ENCODE measurements at regions not wholly inside any gene's neighbourhood (a gene's known extent, or its start where the extent isn't known, plus 50 kb on each side); places are given as distances from the start of the nearest gene placed in this dataset.
"Not testable (repeated sequence)": the region's sequence is repeated elsewhere in the genome, so short reads cannot be mapped to it uniquely, and the experiment has no call there.

DNA sequence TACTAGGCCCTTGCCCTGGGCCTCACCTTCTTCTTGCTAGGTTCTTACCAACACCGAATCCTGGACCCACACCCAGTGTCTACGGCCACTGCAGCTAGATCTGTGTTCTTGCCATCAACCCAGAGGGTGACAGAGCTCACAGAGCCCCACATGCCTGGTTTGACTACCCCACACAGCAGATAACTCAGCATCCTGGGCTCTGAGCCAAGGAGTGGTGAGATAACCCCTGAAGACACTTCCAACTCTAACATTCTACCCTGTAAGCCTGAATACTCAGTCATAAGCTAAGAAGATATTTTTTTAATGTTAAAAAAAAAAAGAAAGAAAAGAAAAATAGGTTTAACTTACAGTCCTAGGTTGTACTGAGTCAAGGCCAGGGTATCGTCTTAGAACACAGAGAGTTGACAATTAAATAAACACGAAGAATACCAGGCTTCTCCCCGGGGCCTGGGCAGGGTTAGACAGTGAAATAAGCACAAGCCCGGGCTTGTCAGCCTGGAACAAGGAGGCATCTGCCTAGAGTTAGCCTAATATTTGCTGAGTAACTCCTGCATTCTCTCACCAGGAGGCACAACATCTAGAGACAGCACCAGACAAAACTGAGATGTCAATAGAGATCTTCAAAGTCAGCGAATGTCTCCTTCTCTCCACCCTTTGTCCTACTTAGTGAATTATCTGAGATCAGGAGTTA is 556.5 kb upstream of the LRRN3 start:
- peak; percentile 45 for DNase-seq (ENCODE audit: low spot score)

DNA sequence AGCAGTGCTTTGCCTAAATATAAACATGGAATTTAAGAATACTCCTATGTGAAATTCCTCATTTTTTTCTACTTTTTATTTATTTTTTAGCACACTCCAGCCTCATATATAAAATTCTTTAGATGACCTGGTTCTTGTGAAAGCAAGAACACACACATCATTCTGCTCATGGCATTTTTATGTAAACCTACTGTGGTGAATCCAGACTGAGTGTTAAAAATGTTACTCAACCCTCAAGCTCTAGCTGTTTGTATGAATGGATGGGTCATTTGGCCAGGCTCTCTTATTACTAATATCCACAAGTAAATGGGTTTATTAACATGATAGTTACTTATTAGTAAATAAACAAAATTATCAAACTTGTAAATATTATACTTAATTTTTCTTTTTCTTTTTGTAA is 551.7 kb upstream of the LRRN3 start:
- DNase-seq (ENCODE audit: low spot score) = no peak

DNA sequence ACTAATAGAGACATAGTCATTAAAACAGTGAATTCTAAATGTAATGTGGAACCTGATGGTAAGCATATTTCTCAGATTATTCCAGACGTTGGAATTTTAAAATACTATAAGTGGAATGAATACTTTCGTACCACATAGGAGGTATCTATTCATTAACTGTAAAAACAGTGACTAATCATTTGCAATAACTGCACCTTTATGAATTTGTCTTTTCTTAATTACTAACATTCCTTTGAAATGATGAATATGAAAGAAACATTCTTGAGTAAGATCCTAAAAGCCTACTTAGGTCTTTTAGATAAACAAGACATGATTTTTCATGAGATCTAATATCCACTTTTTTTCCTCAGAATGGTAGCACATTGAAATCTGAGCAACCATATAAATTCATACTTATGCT is 549.0 kb upstream of the LRRN3 start:
- no peak for DNase-seq (ENCODE audit: low spot score)

DNA sequence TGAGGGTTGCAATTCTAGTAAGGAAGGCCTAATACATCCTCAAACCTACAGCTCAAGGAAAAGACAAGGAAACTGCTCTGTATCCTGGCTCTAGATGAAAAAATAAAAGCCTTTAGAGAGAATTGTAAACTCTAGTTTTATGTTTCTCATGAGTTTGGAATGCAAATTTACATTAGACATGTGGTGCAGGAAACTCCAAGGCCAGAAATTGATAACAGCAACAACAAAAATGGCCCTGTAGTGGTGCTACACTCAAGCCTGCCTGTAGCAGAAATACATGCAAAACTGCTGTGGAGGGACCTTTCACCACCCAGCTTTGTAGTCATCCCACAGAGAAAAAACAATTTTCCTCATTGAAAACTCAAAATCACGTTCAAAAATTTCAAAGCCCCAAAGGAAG is 546.7 kb upstream of the LRRN3 start:
- no peak for DNase-seq (ENCODE audit: low spot score)

DNA sequence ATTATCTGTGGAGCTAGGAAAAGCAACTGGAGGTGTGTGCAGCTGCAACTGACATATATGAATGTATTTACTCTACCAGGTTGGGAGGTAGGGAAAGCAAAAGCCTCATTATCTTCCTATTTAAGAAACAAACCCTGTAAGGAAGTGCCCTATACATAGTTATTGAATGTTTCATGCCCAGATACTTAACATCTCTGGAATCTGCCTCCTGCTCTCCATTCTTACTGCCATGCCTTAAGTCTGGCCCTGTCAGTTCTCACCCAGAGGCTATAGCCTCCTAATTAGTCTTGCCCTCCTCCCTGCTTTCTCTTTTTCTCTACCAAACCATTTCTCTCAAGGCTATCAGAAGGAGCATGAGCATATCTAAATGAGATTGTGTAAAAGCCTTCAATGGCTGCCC is 542.6 kb upstream of the LRRN3 start:
- DNase-seq (ENCODE audit: low spot score) = no peak

DNA sequence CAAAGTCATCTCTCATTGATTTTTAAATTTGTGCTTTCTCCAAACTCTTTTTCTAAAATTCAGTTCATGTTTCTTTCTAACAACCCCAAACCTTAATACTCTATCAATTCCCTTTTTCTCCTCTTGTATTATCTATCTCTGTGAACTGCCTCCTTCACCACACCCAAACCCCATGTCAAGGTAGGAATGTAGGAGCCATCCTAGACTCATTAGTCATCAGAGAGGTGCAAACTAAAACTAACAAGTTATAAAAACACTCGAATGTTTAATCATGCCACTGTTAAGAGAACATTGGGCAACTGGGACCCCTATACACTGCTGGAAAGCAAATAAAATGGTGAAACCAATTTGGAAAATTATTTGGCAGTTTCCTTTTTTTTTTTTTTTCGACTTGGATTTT is 533.8 kb upstream of the LRRN3 start:
- no peak for DNase-seq (ENCODE audit: low spot score)

DNA sequence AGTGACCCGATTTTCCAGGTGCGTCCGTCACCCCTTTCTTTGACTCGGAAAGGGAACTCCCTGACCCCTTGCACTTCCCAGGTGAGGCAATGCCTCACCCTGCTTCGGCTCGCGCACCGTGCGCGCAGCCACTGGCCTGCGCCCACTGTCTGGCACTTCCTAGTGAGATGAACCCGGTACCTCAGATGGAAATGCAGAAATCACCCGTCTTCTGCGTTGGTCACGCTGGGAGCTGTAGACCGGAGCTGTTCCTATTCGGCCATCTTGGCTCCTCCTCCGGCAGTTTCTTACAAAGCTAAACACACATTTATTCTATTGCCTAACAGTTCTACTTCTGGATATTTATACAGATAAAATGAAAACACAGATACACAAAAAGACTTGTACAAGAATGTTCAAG is 527.6 kb upstream of the LRRN3 start:
- DNase-seq (ENCODE audit: low spot score) = not testable (repeated sequence)

DNA sequence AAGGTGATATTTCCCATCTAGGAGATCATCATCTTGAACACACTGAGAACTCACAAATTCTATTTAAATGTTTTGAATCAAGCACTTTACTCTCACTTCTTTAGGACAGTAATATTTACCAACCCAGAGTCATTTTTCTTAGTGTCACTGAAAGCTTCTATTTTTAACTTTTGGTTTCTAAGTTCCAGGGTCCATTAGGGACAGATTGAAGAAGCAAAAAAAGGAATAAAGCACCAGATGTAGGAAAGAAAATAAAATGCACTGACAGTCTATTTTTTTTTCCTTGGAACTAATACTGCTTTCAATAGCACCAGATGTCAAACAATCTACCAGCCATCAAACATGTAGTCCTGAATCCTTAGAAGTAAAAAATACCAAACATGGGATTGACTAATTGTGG is 526.7 kb upstream of the LRRN3 start:
- no peak for DNase-seq (ENCODE audit: low spot score)

DNA sequence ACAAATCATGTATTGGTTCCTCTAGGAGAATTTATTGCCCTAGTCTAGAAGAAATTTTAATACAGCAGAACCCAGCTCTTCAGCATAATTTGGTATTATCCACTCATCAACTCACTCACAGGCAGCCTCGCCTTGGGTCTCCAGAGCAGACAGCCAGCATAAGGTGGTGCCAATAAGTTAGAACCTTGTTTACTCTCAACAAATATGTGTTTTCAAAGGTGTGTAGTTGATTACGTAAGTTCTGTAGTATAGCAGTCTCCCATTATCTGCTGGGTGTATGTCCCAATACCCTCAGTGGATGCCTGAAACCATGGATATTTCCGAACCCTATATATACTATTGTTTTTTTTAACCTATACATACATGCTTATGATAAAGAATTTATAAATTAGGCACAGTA is 522.5 kb upstream of the LRRN3 start:
- no peak for DNase-seq (ENCODE audit: low spot score)

DNA sequence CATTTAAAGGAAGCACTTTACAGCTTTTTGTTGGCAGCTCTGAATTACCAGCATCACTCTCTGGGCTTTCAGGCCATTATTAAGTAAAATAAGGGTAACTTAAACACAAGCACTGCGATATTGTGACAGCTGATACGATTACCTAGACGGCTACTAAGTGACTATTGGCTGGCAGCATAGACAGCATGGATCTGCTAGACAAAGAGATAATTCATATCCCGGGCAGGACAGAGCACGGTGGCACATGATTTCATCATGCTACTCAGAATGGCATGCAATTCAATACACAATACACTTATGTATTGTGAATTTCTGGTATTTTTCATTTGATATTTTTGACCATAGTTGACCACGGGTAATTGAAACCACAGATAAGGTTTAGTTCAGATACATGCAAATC is 522.0 kb upstream of the LRRN3 start:
- DNase-seq (ENCODE audit: low spot score) = no peak

DNA sequence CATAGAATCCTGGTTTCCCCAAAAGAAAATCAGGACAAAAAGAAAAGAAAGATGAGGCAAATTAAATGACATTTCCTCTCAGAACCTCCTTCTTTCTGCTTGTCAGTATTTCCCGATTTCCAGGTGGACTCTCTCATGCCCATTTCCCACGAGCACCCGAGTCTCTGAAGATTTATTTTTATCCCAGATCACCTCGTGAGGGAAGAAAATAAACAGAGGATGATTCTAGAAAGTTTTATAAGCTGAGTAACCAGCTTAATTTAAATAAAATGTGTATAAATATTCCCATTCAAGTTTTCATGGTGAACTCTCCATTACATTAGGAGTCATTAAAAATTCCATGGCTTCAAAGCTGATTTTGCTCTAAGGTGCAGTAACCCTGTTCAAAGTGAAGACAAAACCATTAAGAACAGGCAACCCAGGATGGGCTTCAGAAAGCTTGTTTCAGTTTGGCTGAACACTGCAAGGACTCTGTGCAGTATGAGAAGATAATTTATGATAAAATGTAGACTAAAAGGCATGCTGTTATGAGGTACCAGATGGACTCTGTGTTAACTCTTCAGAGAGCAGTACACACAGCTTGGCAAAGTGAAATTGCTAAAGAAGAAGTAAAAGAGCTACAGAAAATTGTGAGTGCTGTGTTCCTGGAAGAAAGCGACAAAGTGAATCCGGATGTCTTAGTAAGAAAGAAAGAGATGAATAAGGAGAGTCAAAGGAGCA is 521.3 kb upstream of the LRRN3 start:
- DNase-seq (ENCODE audit: low spot score) = no peak

DNA sequence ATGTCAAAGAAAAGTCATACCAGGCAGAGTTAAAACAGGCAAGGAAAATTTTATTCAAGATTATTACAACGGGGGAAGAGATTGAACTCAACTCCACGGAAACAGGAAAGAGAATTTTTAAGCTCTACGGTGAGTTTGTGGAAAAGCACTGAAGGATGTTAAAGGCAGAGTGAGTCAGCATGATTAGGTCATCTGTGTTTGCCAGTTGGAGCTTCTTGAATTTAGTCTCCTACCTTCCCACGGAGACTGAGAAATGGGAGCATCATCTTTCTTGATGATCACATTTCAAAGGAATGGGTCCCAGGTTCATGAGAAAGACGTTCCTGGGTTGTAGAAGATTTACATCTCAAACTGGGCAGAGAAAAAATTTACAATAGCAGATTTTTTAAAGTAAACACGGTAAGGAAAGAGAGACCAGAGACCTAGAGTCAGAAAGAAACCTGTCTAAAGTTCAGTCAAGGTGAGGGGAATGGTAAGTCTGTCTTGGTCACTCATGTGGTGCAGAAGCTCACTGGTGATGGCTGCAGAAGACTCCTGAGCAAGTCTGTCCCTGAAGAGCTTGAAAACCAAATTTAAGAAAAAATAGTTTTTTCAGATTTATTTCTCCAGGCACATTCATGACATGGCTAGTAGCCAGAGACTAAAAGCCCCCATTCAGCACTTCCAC is 516.9 kb upstream of the LRRN3 start:
- peak; percentile 55 for DNase-seq (ENCODE audit: low spot score)

DNA sequence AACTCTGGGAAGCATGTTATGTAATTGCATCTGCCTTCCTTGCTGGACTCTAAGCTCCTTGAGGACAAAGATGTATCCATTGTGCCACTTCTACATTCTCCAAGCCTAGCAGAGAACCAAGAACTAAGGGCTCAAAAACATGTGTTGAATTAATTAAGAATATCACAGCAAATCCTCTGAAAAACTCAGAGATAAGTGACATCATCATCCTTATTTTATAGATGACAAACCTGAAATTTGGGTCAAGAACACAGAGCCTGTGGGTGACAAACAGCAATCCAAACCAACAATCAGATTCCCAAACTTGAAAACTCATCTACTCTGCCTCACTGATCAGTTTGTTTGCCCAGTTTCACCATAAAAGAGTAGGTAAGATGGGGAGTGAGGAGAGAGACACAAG is 503.6 kb upstream of the LRRN3 start:
- DNase-seq (ENCODE audit: low spot score) = no peak

DNA sequence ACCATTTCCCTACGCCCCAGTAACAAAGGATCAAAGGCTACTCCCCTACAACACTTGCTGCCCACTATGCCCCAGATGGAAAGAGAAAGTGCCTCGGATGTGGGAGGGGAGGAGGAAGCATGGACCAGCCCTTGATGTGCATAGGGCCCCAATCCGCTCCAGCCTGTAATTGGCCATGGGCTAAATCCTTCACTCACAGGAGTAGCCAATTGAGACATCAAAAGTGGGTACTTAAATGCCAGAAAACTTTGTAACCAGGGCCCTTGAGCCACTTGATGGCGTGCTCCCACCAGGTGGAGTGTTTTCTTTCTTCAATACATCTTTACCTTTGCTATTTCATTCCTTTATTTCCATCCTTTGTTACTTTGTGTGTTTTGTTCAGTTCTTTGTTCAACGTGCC is 500.5 kb upstream of the LRRN3 start:
- peak; percentile 13 for DNase-seq (ENCODE audit: low spot score)

DNA sequence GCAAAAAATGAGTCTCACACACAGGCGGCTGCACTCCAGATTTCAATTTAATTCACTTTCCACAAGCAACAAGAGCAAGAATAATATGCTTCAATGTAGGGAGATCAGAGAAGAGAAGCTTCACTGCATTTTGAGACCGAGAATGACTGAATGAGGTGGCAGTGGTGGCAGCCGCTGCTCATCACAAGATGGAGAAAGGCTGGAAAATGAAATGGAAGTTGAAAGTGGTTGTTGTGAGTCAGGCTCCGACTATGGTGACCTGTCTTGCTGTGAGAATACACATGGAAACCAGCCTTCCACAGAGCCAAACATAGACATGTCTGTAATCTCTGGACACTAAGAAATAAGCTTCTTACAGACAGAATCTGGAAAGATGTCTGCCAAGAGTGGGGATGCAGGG is 499.6 kb upstream of the LRRN3 start:
- DNase-seq (ENCODE audit: low spot score) = no peak

DNA sequence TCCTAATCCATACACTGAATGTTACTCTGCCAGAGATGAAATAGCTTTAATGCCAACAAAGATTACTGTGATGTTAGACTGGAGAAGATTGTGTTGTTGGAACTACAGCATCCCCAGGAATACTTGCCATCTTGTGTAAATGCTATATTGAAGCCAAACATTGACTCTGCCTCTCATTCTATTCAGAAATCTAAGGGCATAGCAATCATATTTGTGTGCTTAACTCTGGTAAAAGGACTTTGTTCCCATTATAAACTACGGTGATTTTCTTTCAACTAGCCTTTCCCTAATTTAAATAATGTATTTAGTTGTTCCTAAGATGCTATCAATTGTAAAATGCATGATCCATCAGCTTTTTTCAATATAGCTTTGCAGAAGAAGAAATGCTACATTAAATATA is 498.4 kb upstream of the LRRN3 start:
- DNase-seq (ENCODE audit: low spot score) = no peak

DNA sequence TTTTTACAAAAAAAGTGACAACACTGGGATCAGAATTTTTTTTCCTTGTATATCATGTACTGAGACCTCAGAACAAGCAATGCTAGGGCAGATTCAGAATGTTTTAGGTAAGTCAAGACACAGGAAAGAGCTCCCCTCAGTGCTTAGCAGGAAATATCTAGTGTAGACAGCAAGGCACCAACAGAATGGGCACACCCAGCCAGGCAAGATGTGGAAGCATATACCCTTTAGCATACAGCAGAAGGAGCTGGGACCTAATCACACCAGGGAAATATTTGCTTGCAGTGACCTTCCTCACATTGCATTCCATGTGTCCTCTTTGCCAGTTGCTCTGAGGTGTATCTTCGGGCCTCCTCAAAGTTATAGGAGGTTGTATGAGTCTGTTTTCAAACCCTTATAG is 497.6 kb upstream of the LRRN3 start:
- DNase-seq (ENCODE audit: low spot score) = no peak

DNA sequence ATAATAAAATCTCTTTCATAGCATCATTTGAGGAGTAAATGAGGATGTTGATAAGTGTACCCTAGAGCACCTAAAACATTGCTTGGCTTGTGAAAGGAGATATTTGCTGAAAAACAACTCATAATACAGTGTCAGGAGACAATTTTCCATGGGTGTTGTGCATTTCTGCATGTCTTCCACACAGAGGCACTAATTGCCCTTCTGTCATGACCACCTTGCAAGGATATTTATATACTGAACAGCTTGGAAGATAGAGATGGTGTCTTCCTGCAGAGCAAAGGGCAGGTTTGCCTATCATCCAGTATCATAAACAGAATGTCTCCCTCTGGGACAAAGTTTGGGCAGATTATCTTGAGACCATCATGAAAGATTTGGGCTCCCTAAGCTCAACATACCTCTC is 495.2 kb upstream of the LRRN3 start:
- DNase-seq (ENCODE audit: low spot score) = peak; percentile 29

DNA sequence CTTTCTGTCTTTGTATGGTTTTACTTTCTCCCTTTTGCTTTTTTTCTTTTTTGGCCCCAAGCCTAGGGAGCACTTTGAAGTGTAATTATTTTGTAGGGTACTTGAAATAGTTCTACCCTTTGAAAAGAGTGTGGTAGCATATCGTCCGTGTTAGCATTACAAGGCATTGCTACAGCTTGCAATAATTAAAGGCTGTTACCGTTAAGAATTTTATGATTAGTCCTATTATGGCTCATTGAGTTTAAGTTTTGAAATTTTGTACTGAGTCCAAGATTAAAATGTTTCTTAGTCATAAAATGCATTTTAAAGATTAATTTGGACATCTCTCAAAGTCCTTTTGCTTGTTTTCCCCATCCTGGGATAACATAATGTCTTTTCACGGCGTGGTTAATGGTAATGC is 490.0 kb upstream of the LRRN3 start:
- DNase-seq (ENCODE audit: low spot score) = no peak

DNA sequence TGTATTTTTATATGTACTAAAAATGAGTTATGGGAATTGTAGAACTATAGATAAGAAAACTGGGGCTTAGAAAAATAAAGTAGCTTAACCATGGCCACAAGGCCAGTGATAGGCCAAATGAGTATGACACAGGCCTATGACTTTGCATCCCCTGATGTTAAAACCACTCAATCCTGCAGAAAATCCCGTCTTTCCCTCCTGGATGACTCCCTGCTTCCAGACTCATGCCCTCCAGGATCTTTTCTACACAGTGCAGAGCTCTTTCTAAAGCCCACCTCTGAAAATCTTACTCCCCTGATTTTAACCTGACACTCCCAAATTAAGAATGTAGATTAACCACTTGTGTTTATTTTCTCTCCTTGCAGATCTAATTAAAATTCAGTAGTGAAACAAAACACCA is 489.2 kb upstream of the LRRN3 start:
- DNase-seq (ENCODE audit: low spot score) = no peak

DNA sequence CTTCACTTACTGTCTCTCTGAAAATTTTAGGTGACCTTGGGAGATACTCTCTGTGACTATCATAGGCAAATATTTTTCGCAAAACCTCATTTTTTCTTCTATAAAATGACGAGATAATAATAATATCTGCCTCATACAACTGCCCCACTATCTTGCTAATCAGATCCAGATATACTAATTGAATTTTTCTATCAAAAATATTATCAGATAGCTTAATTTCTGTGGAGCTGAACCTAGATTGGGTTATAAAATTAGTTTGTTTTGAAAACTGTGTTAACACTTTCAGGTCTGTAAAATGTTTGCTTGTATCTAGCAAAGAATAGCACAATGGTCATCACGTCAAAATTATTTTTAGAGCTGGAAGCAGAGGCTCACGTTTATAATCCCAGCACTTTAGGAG is 486.7 kb upstream of the LRRN3 start:
- DNase-seq (ENCODE audit: low spot score) = no peak

DNA sequence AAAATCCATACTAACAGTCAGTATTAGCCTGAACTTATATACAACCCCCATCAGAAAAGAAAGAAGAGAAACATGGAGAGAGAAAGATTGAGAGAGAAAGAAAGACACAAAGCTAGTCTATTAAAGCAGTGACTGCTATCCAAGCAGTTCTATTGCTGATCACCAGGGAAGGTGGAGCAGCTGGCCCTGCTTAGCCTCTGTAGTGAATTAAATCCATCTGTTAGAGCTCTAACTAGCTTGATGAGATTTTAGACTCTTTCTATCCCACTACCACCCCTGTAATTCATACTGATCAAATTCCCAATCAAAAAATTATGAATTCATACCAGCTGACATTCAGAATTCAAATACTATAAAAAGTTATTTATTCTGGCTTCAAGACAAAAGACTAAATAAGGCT is 486.0 kb upstream of the LRRN3 start:
- DNase-seq (ENCODE audit: low spot score) = no peak
